Right atrium auricular region (tissue), 2 donors: ENCODE measurements at regions not wholly inside any gene's neighbourhood (a gene's known extent, or its start where the extent isn't known, plus 50 kb on each side); places are given as distances from the start of the nearest gene placed in this dataset.

Experiments used
- DNase-seq: peaks from one replicate; pipeline ENCODE4 v3.0.0-alpha.2; 2019; ENCODE audit warnings: low spot score
- H3K27ac ChIP-seq, 2 donors: fragments of 200-600 bp; sonication (generic); 1 replicate in 1 of 2; 2 replicates in 1 of 2; pipeline ENCODE4 v1.5.1; 2016 to 2019
- H3K27me3 ChIP-seq, 2 donors: fragments of 200-600 bp; sonication (generic); one replicate each; pipeline versions ENCODE4 v1.5.1 to v1.6.0; 2017 to 2019
- H3K36me3 ChIP-seq: fragments of 200-600 bp; sonication (generic); one replicate; pipeline ENCODE4 v1.5.1; 2016
- H3K4me1 ChIP-seq, 2 donors: fragments of 200-600 bp; sonication (generic); one replicate each; pipeline versions ENCODE4 v1.5.1 to v1.6.0; 2017 to 2019
- H3K4me3 ChIP-seq, 2 donors: fragments of 200-600 bp; sonication (generic); 1 replicate in 1 of 2; 2 replicates in 1 of 2; pipeline ENCODE4 v1.5.1; 2017 to 2019; ENCODE audit warnings: mild to moderate bottlenecking in 1 of 2, moderate library complexity in 1 of 2
- H3K9me3 ChIP-seq, 2 donors: fragments of 200-600 bp; sonication (generic); one replicate each; pipeline ENCODE4 v1.5.1; 2019
- CTCF ChIP-seq, 2 donors: fragments of 200-600 bp; sonication (generic); IDR thresholded peaks; one replicate each; pipeline ENCODE4 v1.5.1; 2019; ENCODE audit warnings: antibody characterized with exemption in 2 of 2

GRCh38 chr20:12223057-12223456 is 305.4 kb downstream of the BTBD3 start:
- Histone ChIP-seq H3K4me3 (no peak overlapping the region), H3K4me1 (no peaks in the 10 kb centered on the region), H3K27me3 (no peaks in the 10 kb centered on the region), H3K9me3 (no peaks in the 10 kb centered on the region), H3K27ac (no peak overlapping the region), H3K36me3 (no peaks in the 10 kb centered on the region)
- DNase-seq = no peak
- no peak for TF ChIP-seq CTCF (IDR thresholded peaks at IDR 0.05)

- Histone ChIP-seq H3K4me1 (no peaks in the 10 kb centered on the region), H3K9me3 (no peaks in the 10 kb centered on the region), H3K4me3 (no peak overlapping the region), H3K27ac (no peak overlapping the region), H3K36me3 (no peaks in the 10 kb centered on the region), H3K27me3 (no peaks in the 10 kb centered on the region)
- DNase-seq = no peak
- TF ChIP-seq CTCF (IDR thresholded peaks at IDR 0.05) = no peak
Measured at GRCh38 chr20:12225898-12226297, 308.2 kb downstream of the BTBD3 start.

GRCh38 chr20:12229891-12230290 is 312.2 kb downstream of the BTBD3 start:
- Histone ChIP-seq H3K27me3 (no peaks in the 10 kb centered on the region), H3K36me3 (no peaks in the 10 kb centered on the region), H3K4me3 (no peak overlapping the region), H3K4me1 (no peaks in the 10 kb centered on the region), H3K27ac (no peak overlapping the region), H3K9me3 (no peaks in the 10 kb centered on the region)
- no peak for TF ChIP-seq CTCF (IDR thresholded peaks at IDR 0.05)
- DNase-seq = no peak

- no peaks in the 10 kb centered on the region for H3K27me3 ChIP-seq
- no peak for TF ChIP-seq CTCF (IDR thresholded peaks at IDR 0.05)
- no peaks in the 10 kb centered on the region for H3K36me3 ChIP-seq
- H3K27ac ChIP-seq = no peak overlapping the region
- DNase-seq = peak; percentile 60
- H3K4me1 ChIP-seq = no peaks in the 10 kb centered on the region
- H3K9me3 ChIP-seq = no peaks in the 10 kb centered on the region
- no peak overlapping the region for H3K4me3 ChIP-seq
Measured at GRCh38 chr20:12237772-12238171, 320.1 kb downstream of the BTBD3 start.

GRCh38 chr20:12241065-12241464 is 323.4 kb downstream of the BTBD3 start:
- Histone ChIP-seq H3K27me3 (no peaks in the 10 kb centered on the region), H3K4me3 (no peak overlapping the region), H3K27ac (no peak overlapping the region), H3K4me1 (no peaks in the 10 kb centered on the region), H3K9me3 (no peaks in the 10 kb centered on the region), H3K36me3 (no peaks in the 10 kb centered on the region)
- TF ChIP-seq CTCF (IDR thresholded peaks at IDR 0.05) = no peak
- DNase-seq = no peak

- no peaks in the 10 kb centered on the region for H3K4me1 ChIP-seq
- no peaks in the 10 kb centered on the region for H3K27me3 ChIP-seq
- TF ChIP-seq CTCF (IDR thresholded peaks at IDR 0.05) = no peak
- no peaks in the 10 kb centered on the region for H3K36me3 ChIP-seq
- no peak overlapping the region for H3K4me3 ChIP-seq
- H3K9me3 ChIP-seq = no peaks in the 10 kb centered on the region
- no peak for DNase-seq
- H3K27ac ChIP-seq = no peak overlapping the region
Measured at GRCh38 chr20:12243327-12243726, 325.6 kb downstream of the BTBD3 start.
